ENCODE measurements at regions not wholly inside any gene's neighbourhood (a gene's known extent, or its start where the extent isn't known, plus 50 kb on each side); places are given as distances from the start of the nearest gene placed in this dataset.

DNA sequence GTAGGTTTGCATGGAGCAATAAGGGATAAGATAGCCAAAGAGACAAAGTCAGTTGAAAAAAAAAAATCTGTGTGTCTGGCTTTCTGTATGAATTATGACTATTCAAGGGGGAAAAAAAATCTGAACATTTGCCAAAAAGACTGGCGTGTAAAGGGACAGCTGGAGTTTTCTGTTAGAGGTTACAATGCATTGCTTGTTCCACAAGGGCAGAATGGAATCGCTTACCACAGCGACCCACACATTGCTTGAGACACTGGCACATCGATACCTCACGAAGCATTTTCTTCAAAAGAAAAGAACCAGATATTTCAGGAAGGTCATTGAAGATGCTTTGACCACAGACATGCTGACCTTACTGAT is 327.8 kb downstream of the TMEM167A start:
- TF ChIP-seq, protein P1, sequence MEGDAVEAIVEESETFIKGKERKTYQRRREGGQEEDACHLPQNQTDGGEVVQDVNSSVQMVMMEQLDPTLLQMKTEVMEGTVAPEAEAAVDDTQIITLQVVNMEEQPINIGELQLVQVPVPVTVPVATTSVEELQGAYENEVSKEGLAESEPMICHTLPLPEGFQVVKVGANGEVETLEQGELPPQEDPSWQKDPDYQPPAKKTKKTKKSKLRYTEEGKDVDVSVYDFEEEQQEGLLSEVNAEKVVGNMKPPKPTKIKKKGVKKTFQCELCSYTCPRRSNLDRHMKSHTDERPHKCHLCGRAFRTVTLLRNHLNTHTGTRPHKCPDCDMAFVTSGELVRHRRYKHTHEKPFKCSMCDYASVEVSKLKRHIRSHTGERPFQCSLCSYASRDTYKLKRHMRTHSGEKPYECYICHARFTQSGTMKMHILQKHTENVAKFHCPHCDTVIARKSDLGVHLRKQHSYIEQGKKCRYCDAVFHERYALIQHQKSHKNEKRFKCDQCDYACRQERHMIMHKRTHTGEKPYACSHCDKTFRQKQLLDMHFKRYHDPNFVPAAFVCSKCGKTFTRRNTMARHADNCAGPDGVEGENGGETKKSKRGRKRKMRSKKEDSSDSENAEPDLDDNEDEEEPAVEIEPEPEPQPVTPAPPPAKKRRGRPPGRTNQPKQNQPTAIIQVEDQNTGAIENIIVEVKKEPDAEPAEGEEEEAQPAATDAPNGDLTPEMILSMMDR (IDR thresholded peaks at IDR 0.05) = no peak
- TF ChIP-seq POLR2AphosphoS5 (IDR thresholded peaks at IDR 0.05; ENCODE audit: low read depth, low read length) (no peak), SIN3A (IDR thresholded peaks at IDR 0.05; ENCODE audit: borderline replicate concordance, insufficient read depth, low read depth, low read length) (no peak), TCF7L2 (IDR thresholded peaks at IDR 0.05; ENCODE audit: low read depth, low read length) (no peak)
- TF ChIP-seq, protein P2, sequence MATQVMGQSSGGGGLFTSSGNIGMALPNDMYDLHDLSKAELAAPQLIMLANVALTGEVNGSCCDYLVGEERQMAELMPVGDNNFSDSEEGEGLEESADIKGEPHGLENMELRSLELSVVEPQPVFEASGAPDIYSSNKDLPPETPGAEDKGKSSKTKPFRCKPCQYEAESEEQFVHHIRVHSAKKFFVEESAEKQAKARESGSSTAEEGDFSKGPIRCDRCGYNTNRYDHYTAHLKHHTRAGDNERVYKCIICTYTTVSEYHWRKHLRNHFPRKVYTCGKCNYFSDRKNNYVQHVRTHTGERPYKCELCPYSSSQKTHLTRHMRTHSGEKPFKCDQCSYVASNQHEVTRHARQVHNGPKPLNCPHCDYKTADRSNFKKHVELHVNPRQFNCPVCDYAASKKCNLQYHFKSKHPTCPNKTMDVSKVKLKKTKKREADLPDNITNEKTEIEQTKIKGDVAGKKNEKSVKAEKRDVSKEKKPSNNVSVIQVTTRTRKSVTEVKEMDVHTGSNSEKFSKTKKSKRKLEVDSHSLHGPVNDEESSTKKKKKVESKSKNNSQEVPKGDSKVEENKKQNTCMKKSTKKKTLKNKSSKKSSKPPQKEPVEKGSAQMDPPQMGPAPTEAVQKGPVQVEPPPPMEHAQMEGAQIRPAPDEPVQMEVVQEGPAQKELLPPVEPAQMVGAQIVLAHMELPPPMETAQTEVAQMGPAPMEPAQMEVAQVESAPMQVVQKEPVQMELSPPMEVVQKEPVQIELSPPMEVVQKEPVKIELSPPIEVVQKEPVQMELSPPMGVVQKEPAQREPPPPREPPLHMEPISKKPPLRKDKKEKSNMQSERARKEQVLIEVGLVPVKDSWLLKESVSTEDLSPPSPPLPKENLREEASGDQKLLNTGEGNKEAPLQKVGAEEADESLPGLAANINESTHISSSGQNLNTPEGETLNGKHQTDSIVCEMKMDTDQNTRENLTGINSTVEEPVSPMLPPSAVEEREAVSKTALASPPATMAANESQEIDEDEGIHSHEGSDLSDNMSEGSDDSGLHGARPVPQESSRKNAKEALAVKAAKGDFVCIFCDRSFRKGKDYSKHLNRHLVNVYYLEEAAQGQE (IDR thresholded peaks at IDR 0.05; ENCODE audit: insufficient read depth in 1 of 2, low read depth in 2 of 2, low read length in 1 of 2) = no peak
